IMR-90 (cell line): ENCODE measurements at regions not wholly inside any gene's neighbourhood (a gene's known extent, or its start where the extent isn't known, plus 50 kb on each side); places are given as distances from the start of the nearest gene placed in this dataset.

ENCODE experiments used
- ATAC-seq: fragments of 200-7000 bp; cut with Tn5 transposase; 2 replicates; pipeline ENCODE4 v1.9.1; 2020; ENCODE audit warnings: low read depth, mild to moderate bottlenecking, moderate library complexity
- BruUV-seq: library from RNA; stranded (reverse); fragments of 400-500 nt; replicated peaks from 2 replicates; lab custom pipeline; 2021; lab: Mats Ljungman, UMichigan
- CTCF ChIA-PET: fragments of 300-600 bp; formaldehyde crosslinking; extraction: SDS; loops from one replicate; lab custom pipeline; 2021; ENCODE audit warnings: antibody characterized with exemption; lab: Yijun Ruan, JAX
- POLR2A ChIA-PET: fragments of 300-600 bp; sonication (Branson Sonifier 250); formaldehyde crosslinking; loops from one replicate; lab custom pipeline; 2022; ENCODE audit warnings: antibody characterized with exemption; ENCODE audit not compliant: unreplicated experiment; lab: Charles Lee
- DNase-seq: peaks from one replicate; pipeline ENCODE4 v3.0.0; 2013
- H2AFZ ChIP-seq: replicated peaks from 2 replicates; pipeline ENCODE3; 2013; ENCODE audit warnings: low read length, mild to moderate bottlenecking; ENCODE audit not compliant: poor library complexity
- H2AK5ac ChIP-seq: 2 replicates; pipeline ENCODE4 v1.6.1; 2013; ENCODE audit warnings: low read depth, low read length, inconsistent platforms
- H2AK9ac ChIP-seq: replicated peaks from 2 replicates; pipeline ENCODE3; 2013; ENCODE audit warnings: mild to moderate bottlenecking, low read depth, low read length, moderate library complexity; ENCODE audit not compliant: poor library complexity
- H2BK120ac ChIP-seq: 2 replicates; pipeline ENCODE4 v1.6.1; 2013; ENCODE audit warnings: low read depth, low read length, inconsistent platforms
- H2BK15ac ChIP-seq: 3 replicates; pipeline ENCODE4 v1.6.1; 2013; ENCODE audit warnings: low read depth, low read length, inconsistent platforms
- H2BK20ac ChIP-seq: 2 replicates; pipeline ENCODE4 v1.6.1; 2013; ENCODE audit warnings: low read depth, mild to moderate bottlenecking, inconsistent platforms, low read length, moderate library complexity
- H2BK5ac ChIP-seq: 2 replicates; pipeline ENCODE4 v1.6.1; 2013; ENCODE audit warnings: mild to moderate bottlenecking, low read depth, low read length, inconsistent platforms; ENCODE audit not compliant: poor library complexity, severe bottlenecking
- H3K14ac ChIP-seq: replicated peaks from 2 replicates; pipeline ENCODE4 v1.6.1; 2013; ENCODE audit warnings: low read depth, low read length, inconsistent platforms
- H3K18ac ChIP-seq: 2 replicates; pipeline ENCODE4 v1.6.1; 2013; ENCODE audit warnings: low read depth, low read length, control low read depth
- H3K23ac ChIP-seq: 2 replicates; pipeline ENCODE4 v1.6.1; 2013; ENCODE audit warnings: low read depth, low read length, inconsistent platforms
- H3K27ac ChIP-seq: 2 replicates; pipeline ENCODE4 v1.5.1; 2013; ENCODE audit warnings: mild to moderate bottlenecking, control low read depth, low read length; ENCODE audit not compliant: insufficient read depth
- H3K27me3 ChIP-seq: 2 replicates; pipeline ENCODE4 v1.6.1; 2013; ENCODE audit warnings: low read length; ENCODE audit not compliant: control insufficient read depth, insufficient read depth
- H3K36me3 ChIP-seq: 2 replicates; pipeline ENCODE4 v1.6.1; 2013; ENCODE audit warnings: low read length, mixed read lengths; ENCODE audit not compliant: control insufficient read depth, insufficient read depth
- H3K4ac ChIP-seq: 2 replicates; pipeline ENCODE4 v1.6.1; 2013; ENCODE audit warnings: low read depth, low read length, inconsistent platforms
- H3K4me1 ChIP-seq: 2 replicates; pipeline ENCODE4 v1.6.1; 2013; ENCODE audit warnings: low read length, mixed read lengths; ENCODE audit not compliant: control insufficient read depth, insufficient read depth
- H3K4me2 ChIP-seq: 2 replicates; pipeline ENCODE4 v1.6.1; 2013; ENCODE audit warnings: low read depth, mild to moderate bottlenecking, control low read depth, low read length, moderate library complexity
- H3K4me3 ChIP-seq: 2 replicates; pipeline ENCODE4 v1.5.1; 2013; ENCODE audit warnings: low read depth, mild to moderate bottlenecking, control low read depth, low read length, moderate library complexity; ENCODE audit not compliant: insufficient read depth
- H3K56ac ChIP-seq: 2 replicates; pipeline ENCODE4 v1.6.1; 2013; ENCODE audit warnings: low read length, inconsistent platforms; ENCODE audit not compliant: insufficient read depth; ENCODE audit errors: extremely low read depth
- H3K79me1 ChIP-seq, 2 experiments: 2 replicates each; pipeline ENCODE4 v1.6.1; 2013; ENCODE audit warnings: low read length in 2 of 2, inconsistent platforms in 1 of 2, low read depth in 1 of 2
- H3K9ac ChIP-seq: 2 replicates; pipeline ENCODE4 v1.6.1; 2013; ENCODE audit warnings: low read depth, low read length, control low read depth
- H3K9me1 ChIP-seq: 2 replicates; pipeline ENCODE4 v1.6.1; 2013; ENCODE audit warnings: low read length, inconsistent platforms; ENCODE audit not compliant: insufficient read depth
- H3K9me3 ChIP-seq: 2 replicates; pipeline ENCODE4 v1.6.1; 2013; ENCODE audit warnings: low read length; ENCODE audit not compliant: control insufficient read depth, insufficient read depth
- H4K20me1 ChIP-seq: 2 replicates; pipeline ENCODE4 v1.6.1; 2013; ENCODE audit warnings: low read length, inconsistent platforms; ENCODE audit not compliant: insufficient read depth
- H4K5ac ChIP-seq: 2 replicates; pipeline ENCODE4 v1.6.1; 2013; ENCODE audit warnings: mild to moderate bottlenecking, low read depth, low read length, control low read depth
- H4K8ac ChIP-seq, 2 experiments: 2 replicates each; pipeline ENCODE4 v1.6.1; 2013; ENCODE audit warnings: low read depth in 2 of 2, low read length in 2 of 2, control low read depth in 1 of 2, inconsistent platforms in 1 of 2
- H4K91ac ChIP-seq: 2 replicates; pipeline ENCODE4 v1.6.1; 2013; ENCODE audit warnings: low read depth, low read length, inconsistent platforms; ENCODE audit not compliant: insufficient read depth
- CEBPB ChIP-seq: IDR thresholded peaks from 2 replicates; pipeline ENCODE4 v1.6.1; 2012; ENCODE audit warnings: low read depth, low read length, improper control_type of control experiment
- CTCF ChIP-seq: conservative IDR thresholded peaks from 2 replicates; pipeline ENCODE4 v1.5.1; 2012; ENCODE audit warnings: mild to moderate bottlenecking, low read depth, low read length, improper control_type of control experiment
- ELK1 ChIP-seq: fragments of 150-350 bp; IDR thresholded peaks from 2 replicates; pipeline ENCODE4 v1.6.1; 2016; ENCODE audit warnings: low read depth, mild to moderate bottlenecking, low read length, moderate library complexity, borderline replicate concordance
- FOS ChIP-seq: fragments of 150-350 bp; IDR thresholded peaks from 2 replicates; pipeline ENCODE4 v1.6.1; 2016; ENCODE audit warnings: low read depth, low read length
- MAZ ChIP-seq: IDR thresholded peaks from 2 replicates; pipeline ENCODE4 v1.6.1; 2012; ENCODE audit warnings: low read depth, mild to moderate bottlenecking, low read length, improper control_type of control experiment, moderate library complexity, borderline replicate concordance
- POLR2A ChIP-seq: IDR thresholded peaks from 2 replicates; pipeline ENCODE4 v1.6.1; 2012; ENCODE audit warnings: mild to moderate bottlenecking, low read depth, low read length
- RAD21 ChIP-seq: IDR thresholded peaks from 2 replicates; pipeline ENCODE4 v1.6.1; 2012; ENCODE audit warnings: low read length, improper control_type of control experiment
- RCOR1 ChIP-seq: IDR thresholded peaks from 2 replicates; pipeline ENCODE4 v1.6.1; 2012; ENCODE audit warnings: mild to moderate bottlenecking, low read length, improper control_type of control experiment; ENCODE audit not compliant: insufficient replicate concordance
- SMC3 ChIP-seq: fragments of 150-350 bp; IDR thresholded peaks from 2 replicates; pipeline ENCODE4 v1.6.1; 2016; ENCODE audit warnings: low read depth, mild to moderate bottlenecking, antibody characterized with exemption, low read length, moderate library complexity
- WGBS, 2 experiments: methylation state at CpG; one replicate each; pipeline versions ENCODE4 v1.1.5 to v1.1.7; 2013; ENCODE audit warnings: missing lambda C conversion rate in 2 of 2; ENCODE audit not compliant: insufficient read length in 1 of 2; ENCODE audit errors: extremely low coverage in 2 of 2; 5-methylcytosine and 5-hydroxymethylcytosine counted together
- dilution Hi-C: fragments of 300-500 bp; cut with HindIII; formaldehyde crosslinking; loops from one replicate; pipeline ENCODE4 v1.14.3; 2018; ENCODE audit warnings: low sequenced_read_pairs; ENCODE audit not compliant: unreplicated experiment
- in situ Hi-C: fragments of 300-500 bp; cut with MboI; formaldehyde crosslinking; loops from 3 replicates; pipeline ENCODE4 v1.14.3; 2019; ENCODE audit warnings: low sequenced_read_pairs, inconsistent platforms, mixed read lengths
- intact Hi-C: fragments of 100-400 bp; cut with micrococcal nuclease; formaldehyde crosslinking; loops from 2 replicates; pipeline ENCODE4 v1.10.0; 2022

GRCh38 chr9:105901514-105902109 is 207.3 kb downstream of the TMEM38B start:
- Histone ChIP-seq H3K56ac (no peak overlapping the region), H4K91ac (no peak overlapping the region), H3K4me1 (no peaks in the 10 kb centered on the region), H3K4ac (no peak overlapping the region), H3K79me1 (no peaks in the 10 kb centered on the region), H2BK120ac (no peak overlapping the region), H3K23ac (no peak overlapping the region), H3K9me1 (no peaks in the 10 kb centered on the region), H3K27me3 (no peaks in the 10 kb centered on the region), H2AK5ac (no peak overlapping the region), H3K36me3 (no peaks in the 10 kb centered on the region), H4K8ac (no peak overlapping the region), H3K18ac (no peak overlapping the region), H3K14ac (no peak overlapping the region), H4K5ac (no peak overlapping the region), H2AFZ (no peak overlapping the region), H2AK9ac (no peak overlapping the region), H3K9me3 (no peaks in the 10 kb centered on the region), H3K4me3 (no peak overlapping the region), H2BK20ac (no peak overlapping the region), H3K27ac (no peak overlapping the region), H2BK15ac (no peak overlapping the region), H3K9ac (no peak overlapping the region), H4K20me1 (no peaks in the 10 kb centered on the region), H3K4me2 (no peak overlapping the region), H2BK5ac (no peak overlapping the region)
- POLR2A ChIA-PET: no interaction called here
- dilution Hi-C loops: no loop called here
- intact Hi-C loops: no loop called here
- ATAC-seq: peak; percentile 29; the same call in 1 of the 2 replicates
- peak; percentile 3 for DNase-seq
- CTCF ChIA-PET: no interaction called here
- BruUV-seq: no TSS peak
- no CpG with 5 or more reads among the region's 4 CpGs for WGBS, 2 experiments
- in situ Hi-C loops: no loop called here
- TF ChIP-seq FOS (no peak), MAZ (no peak), ELK1 (no peak), SMC3 (no peak), CEBPB (no peak), RCOR1 (no peak), POLR2A (no peak), CTCF (0 out of 2 replicates have a peak, but pooled peaks have one; percentile 20), RAD21 (peak; percentile 34)
